ENCODE measurements at regions not wholly inside any gene's neighbourhood (a gene's known extent, or its start where the extent isn't known, plus 50 kb on each side); places are given as distances from the start of the nearest gene placed in this dataset.

- no peak for DNase-seq (ENCODE audit: low read depth in 2 of 2)
Observed at GRCh38 chr2:176601066-176601465, 331.8 kb downstream of the MTX2 start.

GRCh38 chr2:176612036-176612435 lies 342.8 kb downstream of the MTX2 start:
- DNase-seq (ENCODE audit: low read depth in 2 of 2), result no peak

GRCh38 chr2:176612736-176613135 lies 343.5 kb downstream of the MTX2 start:
- DNase-seq (ENCODE audit: low read depth in 2 of 2), result no peak

GRCh38 chr2:176613323-176613987 lies 344.2 kb downstream of the MTX2 start:
- no peak for DNase-seq (ENCODE audit: low read depth in 2 of 2)

- DNase-seq (ENCODE audit: low read depth in 2 of 2), result no peak
Observed at GRCh38 chr2:176614049-176614448, 344.8 kb downstream of the MTX2 start.

GRCh38 chr2:176614930-176615329 lies 345.7 kb downstream of the MTX2 start:
- DNase-seq (ENCODE audit: low read depth in 2 of 2), result no peak

GRCh38 chr2:176619504-176619903 lies 350.3 kb downstream of the MTX2 start:
- no peak for DNase-seq (ENCODE audit: low read depth in 2 of 2)

- DNase-seq (ENCODE audit: low read depth in 2 of 2), result no peak
Observed at GRCh38 chr2:176621350-176621749, 352.1 kb downstream of the MTX2 start.

GRCh38 chr2:176622792-176623191 lies 353.6 kb downstream of the MTX2 start:
- no peak for DNase-seq (ENCODE audit: low read depth in 2 of 2)

- DNase-seq (ENCODE audit: low read depth in 2 of 2), result no peak
Observed at GRCh38 chr2:176626796-176627195, 357.6 kb downstream of the MTX2 start.

- DNase-seq (ENCODE audit: low read depth in 2 of 2), result no peak
Observed at GRCh38 chr2:176628438-176628837, 359.2 kb downstream of the MTX2 start.

GRCh38 chr2:176633754-176634153 lies 364.5 kb downstream of the MTX2 start:
- no peak for DNase-seq (ENCODE audit: low read depth in 2 of 2)

- no peak for DNase-seq (ENCODE audit: low read depth in 2 of 2)
Observed at GRCh38 chr2:176636401-176636800, 367.2 kb downstream of the MTX2 start.

GRCh38 chr2:176637142-176637485 lies 367.9 kb downstream of the MTX2 start:
- no peak for DNase-seq (ENCODE audit: low read depth in 2 of 2)

GRCh38 chr2:176637486-176638166 lies 368.4 kb downstream of the MTX2 start:
- DNase-seq (ENCODE audit: low read depth in 2 of 2), result no peak

- peak; percentile 13 to 37 for DNase-seq (ENCODE audit: low read depth in 2 of 2)
Observed at GRCh38 chr2:176638167-176639015, 369.1 kb downstream of the MTX2 start.

GRCh38 chr2:176639016-176639343 lies 369.7 kb downstream of the MTX2 start:
- DNase-seq (ENCODE audit: low read depth in 2 of 2), result no peak

- DNase-seq (ENCODE audit: low read depth in 2 of 2), result no peak
Observed at GRCh38 chr2:176639671-176640070, 370.4 kb downstream of the MTX2 start.

GRCh38 chr2:176641436-176641835 lies 372.2 kb downstream of the MTX2 start:
- DNase-seq (ENCODE audit: low read depth in 2 of 2), result no peak

GRCh38 chr2:176642074-176642473 lies 372.8 kb downstream of the MTX2 start:
- no peak for DNase-seq (ENCODE audit: low read depth in 2 of 2)

- no peak for DNase-seq (ENCODE audit: low read depth in 2 of 2)
Observed at GRCh38 chr2:176643646-176644045, 374.4 kb downstream of the MTX2 start.

GRCh38 chr2:176645494-176645893 lies 376.3 kb downstream of the MTX2 start:
- DNase-seq (ENCODE audit: low read depth in 2 of 2), result no peak

- no peak for DNase-seq (ENCODE audit: low read depth in 2 of 2)
Observed at GRCh38 chr2:176646033-176646615, 376.9 kb downstream of the MTX2 start.
